T-cell (primary cell): ENCODE measurements at regions not wholly inside any gene's neighbourhood (a gene's known extent, or its start where the extent isn't known, plus 50 kb on each side); places are given as distances from the start of the nearest gene placed in this dataset.

ENCODE experiments used
- ATAC-seq, 4 experiments: fragments of 200-7000 bp in 3 of 4; fragments of 150-1000 bp in 1 of 4; cut with Tn5 transposase; replicated peaks in 1 of 4; 1 replicate in 3 of 4; 2 replicates in 1 of 4; pipeline ENCODE4 v1.10.0; 2021; ENCODE audit warnings: moderate library complexity in 3 of 4, mild to moderate bottlenecking in 2 of 4, moderate number of reproducible peaks in 1 of 4
- CTCF ChIA-PET, 2 donors: fragments of 300-600 bp; sonication (Branson Sonifier 250); formaldehyde crosslinking; loops; one replicate each; lab custom pipeline; 2022; ENCODE audit warnings: antibody characterized with exemption in 2 of 2; lab: Charles Lee
- POLR2A ChIA-PET, 2 donors: fragments of 300-600 bp; sonication (Branson Sonifier 250); formaldehyde crosslinking; loops; one replicate each; lab custom pipeline; 2022; ENCODE audit warnings: antibody characterized with exemption in 2 of 2; lab: Charles Lee
- DNase-seq, 35 experiments: peaks; one replicate each; pipeline versions ENCODE4 v3.0.0 to v3.0.0-alpha.2; 2013 to 2023
- H3K27ac ChIP-seq: one replicate; pipeline ENCODE4 v1.5.1; 2013; ENCODE audit warnings: low read length
- H3K27me3 ChIP-seq, 2 experiments: replicated peaks in 1 of 2; 1 replicate in 1 of 2; 2 replicates in 1 of 2; pipeline versions ENCODE4 v1.6.1 to v1.7.0; 2013; ENCODE audit warnings: low read length in 1 of 2, mixed read lengths in 1 of 2; ENCODE audit not compliant: control insufficient read depth in 2 of 2, insufficient read depth in 2 of 2; ENCODE audit errors: extremely low read depth in 1 of 2
- H3K36me3 ChIP-seq, 2 donors: 1 replicate in 1 of 2; 2 replicates in 1 of 2; pipeline versions ENCODE4 v1.6.1 to v1.7.0; 2013; ENCODE audit warnings: low read length in 1 of 2; ENCODE audit not compliant: control insufficient read depth in 2 of 2, insufficient read depth in 1 of 2; ENCODE audit errors: extremely low read depth in 1 of 2
- H3K4me1 ChIP-seq, 2 experiments: 1 replicate in 1 of 2; 2 replicates in 1 of 2; pipeline versions ENCODE4 v1.6.1 to v1.7.0; 2013; ENCODE audit warnings: low read length in 2 of 2, mixed read lengths in 1 of 2; ENCODE audit not compliant: insufficient read depth in 2 of 2, control insufficient read depth in 1 of 2; ENCODE audit errors: extremely low read depth in 1 of 2
- H3K4me3 ChIP-seq, 2 donors: 1 replicate in 1 of 2; 2 replicates in 1 of 2; pipeline versions ENCODE4 v1.5.1 to v1.7.0; 2013; ENCODE audit warnings: mild to moderate bottlenecking in 2 of 2, low read length in 1 of 2, moderate library complexity in 1 of 2; ENCODE audit not compliant: control insufficient read depth in 1 of 2; ENCODE audit errors: extremely low read depth in 1 of 2
- H3K9me3 ChIP-seq: 2 replicates; pipeline ENCODE4 v1.7.0; 2013
- H3K27ac Mint-ChIP-seq, 2 donors: one replicate each; pipeline ENCODE4 v1.8.0; 2020 to 2021; ENCODE audit warnings: mild to moderate bottlenecking in 2 of 2, mixed read lengths in 2 of 2
- H3K27me3 Mint-ChIP-seq, 2 donors: one replicate each; pipeline ENCODE4 v1.8.0; 2021 to 2022; ENCODE audit warnings: mixed read lengths in 2 of 2
- H3K36me3 Mint-ChIP-seq: one replicate; pipeline ENCODE4 v1.8.0; 2021; ENCODE audit warnings: mixed read lengths
- H3K4me1 Mint-ChIP-seq, 3 donors: one replicate each; pipeline ENCODE4 v1.8.0; 2020 to 2022; ENCODE audit warnings: mixed read lengths in 3 of 3, mild to moderate bottlenecking in 1 of 3
- H3K4me3 Mint-ChIP-seq, 3 donors: one replicate each; pipeline ENCODE4 v1.8.0; 2020 to 2022; ENCODE audit warnings: mild to moderate bottlenecking in 3 of 3, mixed read lengths in 3 of 3, moderate library complexity in 3 of 3
- H3K9me3 Mint-ChIP-seq, 3 donors: one replicate each; pipeline ENCODE4 v1.8.0; 2020 to 2022; ENCODE audit warnings: mixed read lengths in 3 of 3
- WGBS: methylation state at CpG from one replicate; pipeline ENCODE4 v1.1.5; 2013; ENCODE audit warnings: missing lambda C conversion rate; ENCODE audit not compliant: insufficient coverage; 5-methylcytosine and 5-hydroxymethylcytosine counted together

DNA sequence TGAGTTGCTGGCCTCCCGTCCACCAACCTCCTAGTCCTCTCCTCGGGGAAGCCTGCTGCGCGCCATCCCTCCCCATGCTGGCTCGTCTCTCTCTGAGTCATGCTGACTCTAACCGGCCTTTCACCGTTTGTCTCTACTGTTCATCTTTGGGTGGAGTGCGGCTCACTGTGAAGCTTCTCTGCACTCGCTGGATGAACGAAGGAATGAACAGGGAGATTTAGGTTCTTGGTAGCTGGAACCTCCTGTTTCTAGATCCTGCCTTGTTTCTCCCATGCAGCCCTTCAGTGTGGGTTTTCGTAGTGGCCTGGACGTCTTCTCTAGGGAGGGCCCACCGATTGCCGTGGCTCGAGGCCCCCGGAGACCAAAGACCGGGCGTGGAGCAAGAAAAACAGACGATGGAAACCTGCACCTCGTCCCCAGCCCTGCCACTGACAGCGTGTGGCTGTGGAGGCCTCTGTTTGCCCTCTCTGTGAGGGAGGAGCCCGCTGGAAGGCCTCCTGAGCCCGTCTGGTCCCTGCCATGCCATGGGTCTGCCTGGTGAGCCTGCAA lies 227.6 kb upstream of the C1orf174 start:
- H3K27ac ChIP-seq: no peak overlapping the region
- peaks cover 0 to 5% of the 10 kb centered on the region in 2 donors for H3K27me3 Mint-ChIP-seq
- DNase-seq (no peak), ATAC-seq (no peak)
- no peaks in the 10 kb centered on the region for H3K36me3 ChIP-seq
- H3K9me3 Mint-ChIP-seq: no peaks in the 10 kb centered on the region
- no peak overlapping the region for H3K27ac Mint-ChIP-seq
- H3K4me3 Mint-ChIP-seq: no peak overlapping the region
- H3K9me3 ChIP-seq: no peaks in the 10 kb centered on the region
- peaks cover 0 to 7% of the 10 kb centered on the region in 2 experiments for H3K27me3 ChIP-seq
- no peaks in the 10 kb centered on the region for H3K36me3 Mint-ChIP-seq
- POLR2A ChIA-PET: no interaction called here
- no peak overlapping the region for H3K4me3 ChIP-seq
- no peaks in the 10 kb centered on the region for H3K4me1 Mint-ChIP-seq
- CTCF ChIA-PET: no interaction called here
- WGBS: 79% methylated on average over 23 of the region's 23 CpGs
- H3K4me1 ChIP-seq: no peaks in the 10 kb centered on the region

DNA sequence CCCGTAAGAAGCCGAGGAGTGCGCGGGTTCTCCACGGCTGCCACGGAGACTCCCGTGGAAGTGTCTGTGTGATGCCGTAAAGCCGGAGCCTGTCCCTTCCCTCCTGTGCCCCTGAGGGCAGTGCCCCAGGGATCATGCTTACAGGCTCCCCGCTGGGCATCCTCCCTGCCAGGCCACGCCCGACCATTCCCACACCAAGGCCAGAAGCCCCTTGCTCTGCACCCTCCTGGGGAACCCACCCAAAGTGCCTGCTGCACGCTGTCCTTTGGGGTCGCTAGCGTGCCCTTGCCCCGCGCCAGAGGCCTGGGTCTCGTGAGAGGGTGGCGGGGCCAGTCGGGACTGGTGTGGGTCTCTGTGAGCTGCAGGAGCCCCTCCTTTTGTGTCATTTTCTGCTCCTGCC lies 228.5 kb upstream of the C1orf174 start:
- H3K27me3 ChIP-seq: peaks cover 0 to 15% of the 10 kb centered on the region in 2 experiments
- no peaks in the 10 kb centered on the region for H3K36me3 Mint-ChIP-seq
- CTCF ChIA-PET: no interaction called here
- no peaks in the 10 kb centered on the region for H3K4me1 Mint-ChIP-seq
- no peaks in the 10 kb centered on the region for H3K4me1 ChIP-seq
- no peak for DNase-seq
- no peak overlapping the region for H3K27ac Mint-ChIP-seq
- no peaks in the 10 kb centered on the region for H3K36me3 ChIP-seq
- no peak overlapping the region for H3K4me3 ChIP-seq
- POLR2A ChIA-PET: no interaction called here
- no peaks in the 10 kb centered on the region for H3K9me3 ChIP-seq
- WGBS: 88% methylated on average over 17 of the region's 20 CpGs
- ATAC-seq: no peak
- H3K9me3 Mint-ChIP-seq: no peaks in the 10 kb centered on the region
- H3K4me3 Mint-ChIP-seq: no peak overlapping the region
- H3K27me3 Mint-ChIP-seq: peaks cover 0 to 5% of the 10 kb centered on the region in 2 donors
- H3K27ac ChIP-seq: no peak overlapping the region

DNA sequence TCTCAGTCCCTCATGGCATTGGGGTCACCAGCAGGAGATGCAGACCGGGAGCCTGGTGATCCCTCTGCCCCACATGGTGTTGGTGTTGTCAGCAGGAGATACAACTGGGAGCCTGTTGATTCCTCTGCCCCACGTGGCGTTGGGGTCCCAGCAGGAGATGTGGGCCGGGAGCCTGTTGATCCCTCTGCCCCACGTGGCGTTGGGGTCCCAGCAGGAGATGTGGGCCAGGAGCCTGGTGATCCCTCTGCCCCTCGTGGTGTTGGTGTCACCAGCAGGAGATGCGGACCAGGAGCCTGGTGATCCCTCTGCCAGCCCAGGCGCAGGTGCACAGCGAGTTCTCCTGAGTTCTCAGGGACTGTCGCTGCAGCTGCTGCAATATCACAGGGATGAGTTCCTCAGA lies 229.6 kb upstream of the C1orf174 start:
- ChIA-PET POLR2A (no interaction called here), CTCF (interaction anchor here in 1 of 2 donors (0.6 kb wide), 1 partner anchor 1218 kb away, joined by 3 read pairs; no protein-coding TSS in a partner anchor)
- 73% methylated on average over 11 of the region's 11 CpGs for WGBS
- H3K4me1 Mint-ChIP-seq: no peaks in the 10 kb centered on the region
- no peak overlapping the region for H3K4me3 ChIP-seq
- DNase-seq (no peak), ATAC-seq (no peak)
- no peaks in the 10 kb centered on the region for H3K4me1 ChIP-seq
- H3K36me3 ChIP-seq: no peaks in the 10 kb centered on the region
- no peak overlapping the region for H3K4me3 Mint-ChIP-seq
- H3K27me3 Mint-ChIP-seq: peaks cover 0 to 12% of the 10 kb centered on the region in 2 donors
- no peak overlapping the region for H3K27ac Mint-ChIP-seq
- H3K9me3 Mint-ChIP-seq: no peaks in the 10 kb centered on the region
- no peaks in the 10 kb centered on the region for H3K36me3 Mint-ChIP-seq
- H3K9me3 ChIP-seq: no peaks in the 10 kb centered on the region
- no peak overlapping the region for H3K27ac ChIP-seq
- H3K27me3 ChIP-seq: peaks cover 0 to 16% of the 10 kb centered on the region in 2 experiments

DNA sequence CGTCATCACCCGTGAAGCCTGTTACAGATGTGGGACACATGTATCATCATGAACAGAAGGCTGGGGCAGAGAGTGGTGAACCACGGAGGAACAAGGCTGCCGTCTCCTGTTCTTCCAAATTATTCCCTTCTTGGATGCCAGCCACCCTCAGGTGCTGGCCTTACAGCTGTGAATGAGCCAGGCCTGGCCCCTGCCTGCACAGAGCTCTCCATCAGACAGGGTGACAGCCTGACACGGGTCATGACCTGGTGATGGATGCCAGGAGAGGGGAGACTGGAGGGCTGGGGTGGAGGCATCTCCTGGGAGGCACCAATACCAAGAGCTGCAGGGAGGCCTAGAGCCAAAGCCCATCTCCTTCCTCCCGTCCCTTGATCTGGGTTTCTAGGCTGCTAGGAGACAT lies 230.0 kb upstream of the C1orf174 start:
- Mint-ChIP-seq H3K27ac (no peak overlapping the region), H3K4me1 (no peaks in the 10 kb centered on the region), H3K4me3 (no peak overlapping the region), H3K9me3 (no peaks in the 10 kb centered on the region), H3K27me3 (peaks cover 0 to 8% of the 10 kb centered on the region in 2 donors), H3K36me3 (no peaks in the 10 kb centered on the region)
- ChIA-PET POLR2A (no interaction called here), CTCF (interaction anchor here in 1 of 2 donors (0.6 kb wide), 1 partner anchor 1219 kb away, joined by 3 read pairs; no protein-coding TSS in a partner anchor)
- H3K9me3 ChIP-seq: no peaks in the 10 kb centered on the region
- 74% methylated on average over 5 of the region's 6 CpGs for WGBS
- H3K4me1 ChIP-seq: no peaks in the 10 kb centered on the region
- H3K4me3 ChIP-seq: no peak overlapping the region
- H3K27me3 ChIP-seq: peaks cover 0 to 16% of the 10 kb centered on the region in 2 experiments
- ATAC-seq: no peak
- H3K27ac ChIP-seq: no peak overlapping the region
- H3K36me3 ChIP-seq: no peaks in the 10 kb centered on the region
- DNase-seq: no peak

DNA sequence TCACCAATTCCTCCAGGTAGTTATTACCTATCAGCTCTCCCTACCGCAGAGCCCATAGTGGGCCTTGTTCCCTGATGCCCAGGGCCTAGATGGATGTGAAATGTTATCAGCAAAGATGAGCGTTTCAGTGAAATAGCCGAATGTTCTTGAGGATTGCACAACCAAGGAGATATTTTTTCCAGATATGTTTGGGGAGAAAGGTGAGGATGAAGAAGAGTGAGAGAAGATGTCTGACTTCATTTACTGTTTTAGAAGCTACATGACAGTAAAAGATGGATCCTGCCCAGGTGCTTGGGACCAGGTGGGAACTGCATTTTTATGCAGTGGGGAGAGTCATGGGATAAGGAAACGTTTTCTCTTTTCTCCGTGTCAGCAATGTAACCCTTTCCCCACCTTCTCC lies 231.7 kb upstream of the C1orf174 start:
- ChIA-PET POLR2A (no interaction called here), CTCF (no interaction called here)
- Mint-ChIP-seq H3K27me3 (peaks cover 0 to 8% of the 10 kb centered on the region in 2 donors), H3K27ac (no peak overlapping the region), H3K9me3 (peaks cover 0 to 14% (median 9%) of the 10 kb centered on the region in 3 donors), H3K4me3 (no peak overlapping the region), H3K36me3 (no peaks in the 10 kb centered on the region), H3K4me1 (no peaks in the 10 kb centered on the region)
- ATAC-seq (no peak), DNase-seq (no peak)
- peaks cover 0 to 16% of the 10 kb centered on the region in 2 experiments for H3K27me3 ChIP-seq
- no peaks in the 10 kb centered on the region for H3K36me3 ChIP-seq
- H3K4me3 ChIP-seq: no peak overlapping the region
- no peak overlapping the region for H3K27ac ChIP-seq
- H3K4me1 ChIP-seq: no peaks in the 10 kb centered on the region
- no peaks in the 10 kb centered on the region for H3K9me3 ChIP-seq
- 55% methylated on average over 2 of the region's 5 CpGs for WGBS

DNA sequence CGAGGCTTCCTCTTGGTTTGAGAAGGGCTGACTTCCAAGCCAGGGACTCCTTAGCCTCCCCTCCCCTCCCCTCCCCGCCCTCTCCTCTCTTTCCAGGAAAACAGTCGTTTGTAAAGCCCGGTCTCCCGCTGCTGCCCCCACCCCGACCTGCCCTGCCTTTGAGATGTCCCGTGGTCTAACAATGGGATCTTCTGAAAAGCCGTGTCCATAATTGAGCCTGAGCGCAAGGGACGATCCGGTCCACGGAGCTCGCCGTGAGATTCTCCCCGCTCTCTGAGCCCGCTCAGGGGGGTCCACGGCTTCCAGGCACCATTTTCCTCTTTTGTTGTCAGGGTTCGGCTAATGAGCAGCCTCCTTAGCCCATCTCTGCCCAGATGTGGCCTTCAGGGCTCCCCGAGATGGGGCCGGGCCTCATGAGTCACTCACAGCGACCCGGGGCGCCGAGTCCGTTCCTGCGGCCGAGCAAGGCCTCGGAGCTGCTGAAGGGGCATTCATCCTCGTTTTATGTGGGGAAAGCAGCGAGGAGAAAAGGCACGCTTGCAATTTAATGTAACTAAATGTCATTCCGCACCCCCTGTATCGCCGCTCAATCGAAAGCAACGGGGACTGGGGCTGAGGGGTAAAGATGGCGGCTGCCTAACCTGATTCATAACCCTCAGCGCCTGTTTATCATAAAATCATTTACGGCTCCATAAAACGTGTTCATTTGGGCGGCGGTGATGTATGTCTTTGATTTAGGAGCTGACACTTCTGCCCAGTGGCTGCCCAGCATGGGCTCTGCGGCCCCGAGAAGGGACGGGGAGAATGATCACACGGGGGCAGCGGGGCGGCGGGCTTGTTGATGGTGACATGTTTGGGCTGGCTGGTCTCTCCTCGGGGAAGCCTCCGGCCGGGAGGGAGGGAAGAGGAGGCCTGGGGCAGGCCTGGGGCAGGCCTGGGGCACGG lies 232.6 kb upstream of the C1orf174 start:
- H3K9me3 ChIP-seq: no peaks in the 10 kb centered on the region
- Mint-ChIP-seq H3K36me3 (no peaks in the 10 kb centered on the region), H3K4me3 (no peak overlapping the region), H3K27me3 (peaks cover 0 to 8% of the 10 kb centered on the region in 2 donors), H3K27ac (no peak overlapping the region), H3K9me3 (peaks cover 0 to 14% (median 9%) of the 10 kb centered on the region in 3 donors), H3K4me1 (no peaks in the 10 kb centered on the region)
- ChIA-PET CTCF (no interaction called here), POLR2A (no interaction called here)
- no peak overlapping the region for H3K4me3 ChIP-seq
- no peak for ATAC-seq
- DNase-seq: no peak
- H3K27ac ChIP-seq: no peak overlapping the region
- H3K36me3 ChIP-seq: no peaks in the 10 kb centered on the region
- no peaks in the 10 kb centered on the region for H3K4me1 ChIP-seq
- peaks cover 0 to 18% of the 10 kb centered on the region in 2 experiments for H3K27me3 ChIP-seq
- WGBS: 86% methylated on average over 48 of the region's 53 CpGs
